GM12878 (cell line): ENCODE measurements at regions not wholly inside any gene's neighbourhood (a gene's known extent, or its start where the extent isn't known, plus 50 kb on each side); places are given as distances from the start of the nearest gene placed in this dataset.

Source experiments
- ATAC-seq: fragments of 200-7000 bp; cut with Tn5 transposase; 3 replicates; pipeline ENCODE4 v1.9.1; 2020; ENCODE audit warnings: mild to moderate bottlenecking, moderate library complexity
- BruUV-seq: library from RNA; stranded (reverse); fragments of 400-500 nt; replicated peaks from 2 replicates; lab custom pipeline; 2021; lab: Mats Ljungman, UMichigan
- CTCF ChIA-PET: fragments of 300-600 bp; sonication (Branson Sonifier 250); formaldehyde crosslinking; extraction: SDS; loops from one replicate; lab custom pipeline; 2021; ENCODE audit warnings: inconsistent platforms; lab: Yijun Ruan, JAX
- POLR2A ChIA-PET: fragments of 350-600 bp; formaldehyde crosslinking; extraction: SDS; loops from one replicate; lab custom pipeline; 2021; ENCODE audit warnings: inconsistent platforms; lab: Charles Lee
- RAD21 ChIA-PET: fragments of 300-600 bp; sonication (Branson Sonifier 250); formaldehyde crosslinking; loops from one replicate; lab custom pipeline; 2023; ENCODE audit warnings: antibody characterized with exemption; ENCODE audit not compliant: unreplicated experiment; lab: Charles Lee
- SMC1A ChIA-PET: fragments of 300-600 bp; sonication (Branson Sonifier 250); formaldehyde crosslinking; loops from one replicate; lab custom pipeline; 2023; ENCODE audit not compliant: unreplicated experiment, uncharacterized antibody; lab: Charles Lee
- DNase-seq: peaks from one replicate; pipeline ENCODE4 v3.0.0-alpha.2; 2011; ENCODE audit warnings: low read depth, low spot score
- FAIRE-seq: peaks from 3 replicates; lab custom pipeline; 2011; peaks lifted over from hg19 to GRCh38; lab: Jason Lieb, UNC
- H2AFZ ChIP-seq: 2 replicates; pipeline ENCODE4 v1.6.0; 2011; ENCODE audit warnings: low read depth, low read length, control low read depth; ENCODE audit not compliant: control insufficient read depth
- H3K27ac ChIP-seq: 2 replicates; pipeline ENCODE4 v1.5.1; 2011; ENCODE audit warnings: control low read depth; ENCODE audit not compliant: control insufficient read depth, insufficient read depth
- H3K27me3 ChIP-seq, 2 experiments: replicated peaks in 1 of 2; 2 replicates each; pipeline versions ENCODE4 v1.6.0 to v1.6.1; 2011; ENCODE audit warnings: low read length in 1 of 2; ENCODE audit not compliant: control insufficient read depth in 2 of 2, insufficient read depth in 2 of 2
- H3K36me3 ChIP-seq, 2 experiments: 2 replicates each; pipeline ENCODE4 v1.5.1; 2011; ENCODE audit warnings: low read length in 1 of 2; ENCODE audit not compliant: control insufficient read depth in 2 of 2, insufficient read depth in 2 of 2
- H3K4me1 ChIP-seq: 2 replicates; pipeline ENCODE4 v1.6.1; 2011; ENCODE audit warnings: mild to moderate bottlenecking, low read length, moderate library complexity, mixed read lengths; ENCODE audit not compliant: control insufficient read depth, insufficient read depth
- H3K4me2 ChIP-seq: 2 replicates; pipeline ENCODE4 v1.6.0; 2011; ENCODE audit warnings: control low read depth; ENCODE audit not compliant: control insufficient read depth, insufficient read depth
- H3K4me3 ChIP-seq: fragments of 200-600 bp; sonication (generic); 2 replicates; pipeline ENCODE4 v1.5.1; 2016
- H3K79me2 ChIP-seq: 2 replicates; pipeline ENCODE4 v1.6.0; 2011; ENCODE audit warnings: low read length; ENCODE audit not compliant: control insufficient read depth, insufficient read depth
- H3K9ac ChIP-seq: 2 replicates; pipeline ENCODE4 v1.8.0; 2011; ENCODE audit warnings: low read length, control low read depth, mixed read lengths; ENCODE audit not compliant: control insufficient read depth, insufficient read depth
- H3K9me3 ChIP-seq: replicated peaks from 3 replicates; pipeline ENCODE4 v1.5.1; 2011; ENCODE audit warnings: mild to moderate bottlenecking, low read length; ENCODE audit not compliant: control insufficient read depth, insufficient read depth
- H4K20me1 ChIP-seq: 2 replicates; pipeline ENCODE4 v1.6.0; 2011; ENCODE audit not compliant: control insufficient read depth, insufficient read depth
- CBFB ChIP-seq: IDR thresholded peaks from 2 replicates; pipeline ENCODE4 v1.6.1; 2016; ENCODE audit warnings: antibody characterized with exemption, low read depth
- CREM ChIP-seq: IDR thresholded peaks from 2 replicates; pipeline ENCODE4 v1.6.1; 2014; ENCODE audit warnings: antibody characterized with exemption, low read depth
- ELK1 ChIP-seq: IDR thresholded peaks from 2 replicates; pipeline ENCODE4 v1.6.1; 2012; ENCODE audit warnings: low read depth, low read length, improper control_type of control experiment
- EP300 ChIP-seq, 2 experiments: fragments of 150-350 bp in 1 of 2; IDR thresholded peaks; 2 replicates each; pipeline ENCODE4 v1.6.1; 2011 to 2012; ENCODE audit warnings: low read depth in 2 of 2, low read length in 2 of 2, borderline replicate concordance in 1 of 2, improper control_type of control experiment in 1 of 2, inconsistent platforms in 1 of 2; ENCODE audit not compliant: control insufficient read depth in 1 of 2
- FOXM1 ChIP-seq: IDR thresholded peaks from 2 replicates; pipeline ENCODE4 v1.6.1; 2012; ENCODE audit warnings: low read depth, mild to moderate bottlenecking, inconsistent platforms, low read length, moderate library complexity
- HDGF ChIP-seq: fragments of 450-650 bp; IDR thresholded peaks from 2 replicates; pipeline ENCODE4 v1.6.1; 2016; ENCODE audit warnings: antibody characterized with exemption
- IRF5 ChIP-seq: fragments of 450-650 bp; IDR thresholded peaks from 2 replicates; pipeline ENCODE4 v1.6.1; 2017; ENCODE audit warnings: borderline replicate concordance
- JUNB ChIP-seq: IDR thresholded peaks from 2 replicates; pipeline ENCODE4 v1.6.1; 2016; ENCODE audit warnings: antibody characterized with exemption, mild to moderate bottlenecking
- JUND ChIP-seq: IDR thresholded peaks from 2 replicates; pipeline ENCODE4 v1.6.1; 2012; ENCODE audit warnings: low read depth, mild to moderate bottlenecking, low read length, improper control_type of control experiment, moderate library complexity
- MEF2A ChIP-seq: IDR thresholded peaks from 2 replicates; pipeline ENCODE4 v1.6.1; 2011; ENCODE audit warnings: low read depth, mild to moderate bottlenecking, low read length, moderate library complexity; ENCODE audit not compliant: insufficient read depth
- NR2C1 ChIP-seq: fragments of 450-650 bp; IDR thresholded peaks from 2 replicates; pipeline ENCODE4 v1.6.1; 2017; ENCODE audit warnings: antibody characterized with exemption, mild to moderate bottlenecking, moderate library complexity
- RAD51 ChIP-seq: fragments of 450-650 bp; IDR thresholded peaks from 2 replicates; pipeline ENCODE4 v1.6.1; 2016; ENCODE audit warnings: moderate library complexity, mild to moderate bottlenecking, inconsistent platforms
- STAT1 ChIP-seq: fragments of 450-650 bp; conservative IDR thresholded peaks from 2 replicates; pipeline ENCODE4 v1.6.1; 2014; ENCODE audit warnings: antibody characterized with exemption, mild to moderate bottlenecking
- SUZ12 ChIP-seq: fragments of 200-600 bp; sonication (generic); IDR thresholded peaks from one replicate; pipeline ENCODE4 v1.6.1; 2018; ENCODE audit warnings: antibody characterized with exemption, mild to moderate bottlenecking; ENCODE audit not compliant: unreplicated experiment
- TCF7 ChIP-seq: IDR thresholded peaks from 2 replicates; pipeline ENCODE4 v1.6.1; 2014; ENCODE audit warnings: antibody characterized with exemption, borderline replicate concordance
- YBX1 ChIP-seq: fragments of 450-650 bp; IDR thresholded peaks from 2 replicates; pipeline ENCODE4 v1.6.1; 2016; ENCODE audit warnings: antibody characterized with exemption
- ZBED1 ChIP-seq: IDR thresholded peaks from 2 replicates; pipeline ENCODE4 v1.6.1; 2016; ENCODE audit warnings: borderline replicate concordance
- ZNF24 ChIP-seq: fragments of 450-650 bp; IDR thresholded peaks from 2 replicates; pipeline ENCODE4 v1.6.1; 2017; ENCODE audit warnings: antibody characterized with exemption, mild to moderate bottlenecking
- WGBS: methylation state at CpG from one replicate; pipeline ENCODE4 v1.1.6; 2016; ENCODE audit warnings: low lambda C conversion rate; ENCODE audit not compliant: insufficient replicate concordance, insufficient coverage; ENCODE audit errors: missing lambda C conversion rate; 5-methylcytosine and 5-hydroxymethylcytosine counted together
- in situ Hi-C: fragments of 300-500 bp; cut with MboI; formaldehyde crosslinking; loops from 9 replicates; pipeline ENCODE4 v1.14.3; 2018; ENCODE audit warnings: mixed read lengths
- intact Hi-C: fragments of 100-400 bp; cut with micrococcal nuclease; formaldehyde crosslinking; loops from one replicate; pipeline ENCODE4 v1.14.2; 2022; ENCODE audit not compliant: unreplicated experiment

- no peak overlapping the region for H3K9ac ChIP-seq
- ChIA-PET SMC1A (no interaction called here), POLR2A (no interaction called here), RAD21 (no interaction called here), CTCF (no interaction called here)
- WGBS = 33% methylated on average over 1 of the region's 1 CpG
- no peaks in the 10 kb centered on the region for H3K9me3 ChIP-seq
- no peak overlapping the region for H3K27ac ChIP-seq
- H3K4me3 ChIP-seq = no peak overlapping the region
- ATAC-seq (no peak), DNase-seq (no peak), FAIRE-seq (no peak)
- H3K27me3 ChIP-seq = no peaks in the 10 kb centered on the region
- H3K36me3 ChIP-seq = no peaks in the 10 kb centered on the region
- TF ChIP-seq ELK1 = no peak
- no peaks in the 10 kb centered on the region for H4K20me1 ChIP-seq
- no peaks in the 10 kb centered on the region for H3K4me1 ChIP-seq
- BruUV-seq = no TSS peak
- in situ Hi-C loops (no loop called here), intact Hi-C loops (no loop called here)
- H3K4me2 ChIP-seq = no peak overlapping the region
- H2AFZ ChIP-seq = no peak overlapping the region
- H3K79me2 ChIP-seq = no peaks in the 10 kb centered on the region
Observed at GRCh38 chr7:52064493-52064892, 747.9 kb upstream of the COBL start.

GRCh38 chr7:52061666-52062065 is 745.1 kb upstream of the COBL start:
- intact Hi-C loops = no loop called here
- WGBS = 0% methylated on average over 2 of the region's 2 CpGs
- Histone ChIP-seq H2AFZ (no peak overlapping the region), H3K36me3 (no peaks in the 10 kb centered on the region), H3K27me3 (no peaks in the 10 kb centered on the region), H3K27ac (no peak overlapping the region), H3K4me1 (no peaks in the 10 kb centered on the region), H3K79me2 (no peaks in the 10 kb centered on the region), H4K20me1 (no peaks in the 10 kb centered on the region), H3K4me3 (no peak overlapping the region), H3K9ac (no peak overlapping the region), H3K4me2 (no peak overlapping the region), H3K9me3 (no peaks in the 10 kb centered on the region)
- FAIRE-seq (no peak), ATAC-seq (no peak), DNase-seq (no peak)
- ChIA-PET POLR2A (no interaction called here), RAD21 (no interaction called here), CTCF (no interaction called here), SMC1A (interaction anchor here (0.6 kb wide), 1 partner anchor 446 kb away, joined by 3 read pairs; no protein-coding TSS in a partner anchor)
- no TSS peak for BruUV-seq
- TF ChIP-seq JUND (no peak), STAT1 (no peak), EP300 (IDR thresholded peaks at IDR 0.05; ENCODE audit: borderline replicate concordance in 1 of 2, control insufficient read depth in 1 of 2, low read depth in 2 of 2, low read length in 2 of 2) (no peak), CBFB (no peak), NR2C1 (no peak), IRF5 (no peak), FOXM1 (no peak), MEF2A (no peak), ZNF24 (no peak), RAD51 (no peak), ZBED1 (no peak), JUNB (no peak), YBX1 (no peak), TCF7 (no peak), HDGF (no peak), SUZ12 (no peak), CREM (no peak)
- in situ Hi-C loops = no loop called here
